ENCODE measurements at regions not wholly inside any gene's neighbourhood (a gene's known extent, or its start where the extent isn't known, plus 50 kb on each side); places are given as distances from the start of the nearest gene placed in this dataset.

GRCh38 chr4:119745351-119745750 lies 116.7 kb upstream of the PDE5A start:
- no peak for DNase-seq (ENCODE audit: low spot score)

DNA sequence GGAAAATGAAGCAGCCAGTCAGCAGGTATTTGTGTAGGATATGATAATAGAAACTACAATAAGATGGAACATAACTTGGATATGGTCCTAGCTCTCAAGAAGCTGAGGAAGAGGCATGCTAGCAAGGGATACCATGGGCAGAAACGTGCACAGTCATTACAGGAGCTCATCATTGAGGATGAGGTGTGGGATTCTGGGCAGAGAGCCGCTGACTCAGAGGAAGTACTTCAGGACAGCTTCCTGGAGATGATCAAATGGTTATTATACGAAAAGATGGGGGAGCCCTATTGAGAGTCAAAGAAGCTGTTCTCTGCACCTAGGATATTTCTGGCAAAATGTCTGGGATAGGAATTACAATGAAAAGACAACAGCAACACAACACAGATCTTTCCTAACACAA lies 116.0 kb upstream of the PDE5A start:
- DNase-seq (ENCODE audit: low spot score): no peak

- no peak for DNase-seq (ENCODE audit: low spot score)
Measured at GRCh38 chr4:119743644-119744043, 115.0 kb upstream of the PDE5A start.

GRCh38 chr4:119739796-119740195 lies 111.2 kb upstream of the PDE5A start:
- no peak for DNase-seq (ENCODE audit: low spot score)

- DNase-seq (ENCODE audit: low spot score): no peak
Measured at GRCh38 chr4:119738901-119739300, 110.3 kb upstream of the PDE5A start.

DNA sequence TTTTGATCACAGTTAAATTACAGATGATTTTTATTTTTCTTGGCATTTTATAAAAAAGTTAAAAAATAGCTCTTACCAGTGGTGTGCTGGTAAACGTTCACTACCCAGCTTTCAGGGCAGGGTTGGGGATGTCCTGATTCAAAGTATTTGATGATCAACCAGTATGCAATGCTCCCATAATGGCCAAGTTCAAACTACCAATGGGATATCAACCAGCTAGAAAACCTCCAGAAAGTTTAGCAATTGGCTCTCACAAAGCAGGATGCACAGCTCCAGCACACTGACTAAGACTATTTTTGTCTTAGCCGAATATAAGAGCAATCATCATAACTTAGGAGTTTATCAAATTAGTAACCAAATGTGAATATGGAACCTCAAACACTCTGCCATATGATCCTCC lies 108.0 kb upstream of the PDE5A start:
- no peak for DNase-seq (ENCODE audit: low spot score)

DNA sequence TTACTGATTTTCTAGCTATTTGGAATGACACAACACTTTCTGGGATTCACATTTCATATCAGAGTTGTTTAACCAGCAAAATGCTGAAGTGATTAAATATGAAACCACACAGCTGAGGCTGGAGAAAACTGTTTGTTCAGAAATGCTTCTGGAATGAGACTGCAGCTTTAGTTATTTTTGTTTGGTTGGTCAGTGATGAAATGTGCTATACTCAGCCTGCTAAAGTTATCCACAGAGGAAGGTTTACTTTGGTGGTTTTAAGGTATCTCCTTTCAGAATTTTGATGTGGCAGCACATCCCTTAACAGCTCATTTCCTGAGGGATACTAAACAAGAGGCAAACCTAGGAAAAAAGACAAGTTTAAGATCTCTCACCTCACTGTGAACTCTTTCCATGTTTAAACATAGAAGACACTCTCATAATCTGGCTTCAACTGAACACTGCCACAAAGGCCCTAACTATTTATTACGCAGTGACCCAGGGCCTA lies 106.6 kb upstream of the PDE5A start:
- DNase-seq (ENCODE audit: low spot score): peak; percentile 66

DNA sequence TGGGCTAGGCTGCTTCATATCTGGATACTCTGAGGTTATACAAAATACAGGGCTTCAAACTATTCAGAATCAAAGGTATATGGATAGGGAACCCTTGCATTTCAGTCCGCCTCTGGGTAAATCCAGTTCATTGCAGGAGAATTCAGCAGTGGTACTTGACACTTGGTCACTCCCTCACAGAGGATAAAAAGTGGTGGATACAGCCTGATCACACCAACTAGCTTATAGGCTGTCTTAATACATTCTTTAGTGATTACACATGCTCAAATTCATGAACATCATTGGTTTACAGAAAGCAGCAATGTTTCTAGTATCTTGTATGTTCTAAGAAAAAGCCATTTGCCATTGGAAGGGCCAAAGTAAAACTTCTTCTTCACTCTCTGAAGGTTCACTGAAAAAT lies 104.8 kb upstream of the PDE5A start:
- no peak for DNase-seq (ENCODE audit: low spot score)

GRCh38 chr4:119731778-119732177 lies 103.2 kb upstream of the PDE5A start:
- no peak for DNase-seq (ENCODE audit: low spot score)

GRCh38 chr4:119731146-119731742 lies 102.6 kb upstream of the PDE5A start:
- no peak for DNase-seq (ENCODE audit: low spot score)

- DNase-seq (ENCODE audit: low spot score): no peak
Measured at GRCh38 chr4:119730671-119730950, 102.0 kb upstream of the PDE5A start.

- peak; percentile 36 for DNase-seq (ENCODE audit: low spot score)
Measured at GRCh38 chr4:119729835-119730670, 101.4 kb upstream of the PDE5A start.

- DNase-seq (ENCODE audit: low spot score): no peak
Measured at GRCh38 chr4:119728692-119729593, 100.3 kb upstream of the PDE5A start.

DNA sequence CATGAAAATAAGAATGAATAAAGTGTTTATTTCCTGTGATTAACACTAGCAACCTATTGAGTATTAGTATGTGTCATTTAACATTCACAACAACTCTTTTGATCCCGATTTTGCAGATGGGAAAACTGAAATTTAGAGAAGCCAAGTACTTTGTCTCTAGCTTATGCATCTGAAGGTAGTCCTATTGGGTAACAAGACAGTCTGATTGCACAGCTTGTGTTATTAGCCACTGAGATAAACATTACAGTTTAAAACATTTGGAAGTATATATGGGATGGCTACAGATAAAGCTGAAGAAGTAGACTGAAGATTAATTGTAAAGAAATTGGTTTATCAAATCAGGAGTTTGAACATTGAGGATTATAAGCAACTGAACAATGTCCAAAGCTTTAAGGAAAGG lies 99.6 kb upstream of the PDE5A start:
- DNase-seq (ENCODE audit: low spot score): no peak

DNA sequence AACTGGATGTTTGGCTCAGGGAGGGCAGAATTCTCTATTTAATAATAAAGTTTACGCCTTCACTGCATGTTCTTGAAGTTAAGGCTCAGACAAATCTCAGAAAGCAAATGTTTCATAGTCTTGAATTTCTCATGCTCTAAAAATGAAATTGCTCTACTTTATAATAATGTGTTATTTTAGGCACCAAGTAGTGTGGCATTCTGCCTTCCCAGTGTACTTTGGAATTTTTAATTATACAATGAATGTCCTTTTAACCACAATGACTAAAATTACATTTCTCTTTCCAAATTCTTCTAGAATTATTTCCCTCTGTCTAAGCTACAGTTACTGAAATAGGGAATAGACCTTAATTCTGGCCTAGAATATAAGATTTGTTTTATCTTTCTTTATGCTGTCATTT lies 97.9 kb upstream of the PDE5A start:
- no peak for DNase-seq (ENCODE audit: low spot score)

DNA sequence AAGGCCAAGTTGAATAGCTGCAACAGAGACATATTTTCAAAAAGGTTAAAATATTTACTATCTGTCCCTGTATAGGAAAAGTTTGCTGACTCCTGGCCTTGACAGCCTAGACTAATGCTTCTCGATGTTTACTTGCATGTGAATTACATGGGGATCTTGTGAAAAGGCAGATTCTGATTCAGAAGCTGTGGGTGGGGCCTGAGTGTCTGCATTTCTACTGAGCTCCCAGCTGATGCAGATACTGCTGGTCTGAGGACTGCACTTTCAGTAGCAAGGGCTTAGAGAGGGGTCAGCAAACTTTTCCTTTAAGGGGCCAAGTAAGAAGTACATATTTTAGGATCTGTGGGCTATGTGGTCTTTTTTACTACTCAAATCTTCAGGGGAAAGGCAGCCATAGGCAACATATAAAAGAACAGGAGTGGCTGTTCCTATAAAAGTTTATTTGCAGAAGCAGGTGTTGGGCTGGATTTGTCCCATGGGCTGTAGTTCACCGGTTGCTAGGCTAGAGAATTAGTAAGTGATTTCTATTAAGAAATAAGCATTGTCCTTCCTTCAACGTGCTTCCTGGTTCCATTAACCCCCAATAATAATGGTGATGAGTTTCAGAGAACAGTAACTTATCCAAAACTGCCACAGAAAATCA lies 97.2 kb upstream of the PDE5A start:
- DNase-seq (ENCODE audit: low spot score): no peak

DNA sequence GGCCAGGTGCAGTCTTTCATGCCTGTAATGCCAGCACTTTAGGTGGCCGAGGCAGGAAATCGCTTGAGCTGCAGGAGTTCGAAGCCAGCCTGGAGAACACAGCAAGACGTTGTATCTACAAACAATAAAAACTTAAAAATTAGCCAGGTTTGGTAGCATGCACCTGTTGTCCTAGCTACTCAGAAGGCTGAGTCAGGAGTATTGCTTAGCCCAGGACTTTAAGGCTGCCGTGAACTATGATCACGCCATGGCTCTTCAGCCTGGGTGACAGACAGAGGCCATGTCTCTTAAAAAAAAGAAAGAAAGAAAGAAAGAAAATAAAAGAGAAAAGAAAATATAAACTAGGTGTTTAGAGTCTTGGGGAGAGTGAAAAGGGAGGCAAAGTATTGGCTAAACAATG lies 96.4 kb upstream of the PDE5A start:
- DNase-seq (ENCODE audit: low spot score): no peak

DNA sequence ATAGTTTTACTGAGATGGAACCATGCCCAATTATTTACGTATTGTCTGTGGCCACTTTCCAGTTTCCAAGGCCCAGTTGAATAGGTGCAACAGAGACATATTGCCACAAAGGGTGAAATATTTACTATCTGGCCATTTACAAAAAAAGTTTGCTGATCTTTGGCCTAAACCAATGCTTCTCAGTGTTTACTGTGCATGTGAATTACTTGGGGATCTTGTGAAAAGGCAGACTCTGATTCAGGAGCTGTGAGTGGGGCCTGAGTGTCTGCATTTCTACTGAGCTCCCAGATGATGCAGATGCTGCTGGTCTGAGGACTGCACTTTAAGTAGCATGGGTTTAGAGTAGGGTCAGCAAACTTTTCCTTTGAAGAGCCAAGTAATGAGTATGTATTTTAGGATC lies 94.1 kb upstream of the PDE5A start:
- no peak for DNase-seq (ENCODE audit: low spot score)

DNA sequence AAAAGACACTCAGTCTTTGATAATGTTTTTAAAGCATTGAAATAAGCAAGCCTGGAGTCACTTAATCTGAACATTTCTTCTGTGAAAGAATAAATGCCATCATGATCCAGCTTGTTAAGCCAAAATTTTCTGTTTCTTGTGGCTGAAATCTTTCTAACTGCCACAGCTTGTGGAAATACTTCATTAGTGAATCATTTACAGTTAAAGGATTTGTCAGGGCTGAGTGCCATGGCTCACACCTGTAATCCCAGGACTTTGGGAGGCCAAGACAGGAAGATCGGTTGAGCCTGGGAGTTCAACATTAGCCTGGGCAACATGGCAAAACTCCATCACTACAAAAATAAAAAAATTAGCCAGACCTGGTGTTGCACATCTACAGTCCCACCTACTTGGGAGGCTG lies 93.3 kb upstream of the PDE5A start:
- DNase-seq (ENCODE audit: low spot score): no peak

GRCh38 chr4:119715490-119716445 lies 87.2 kb upstream of the PDE5A start:
- DNase-seq (ENCODE audit: low spot score): no peak

DNA sequence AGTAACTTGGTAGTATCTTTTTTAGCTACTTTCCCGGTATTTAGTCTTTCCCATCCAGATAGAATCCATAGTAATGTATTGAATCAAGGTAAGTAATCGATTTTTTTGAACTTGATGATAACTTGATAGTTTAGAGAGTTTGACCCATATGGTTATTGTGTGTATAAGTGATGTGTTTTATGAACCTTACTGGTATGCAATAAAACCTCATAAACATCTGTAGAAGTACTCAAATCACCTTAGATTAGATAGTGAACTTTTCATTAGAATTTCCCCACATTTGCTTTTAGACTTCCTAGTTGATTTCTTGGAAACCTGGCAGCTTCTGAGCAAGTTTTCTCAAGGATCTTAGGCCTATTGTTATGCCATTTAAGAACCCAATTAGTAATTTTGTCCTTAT lies 80.8 kb upstream of the PDE5A start:
- DNase-seq (ENCODE audit: low spot score): no peak
